Middle frontal gyrus (tissue), 1 donor: ENCODE measurements at regions not wholly inside any gene's neighbourhood (a gene's known extent, or its start where the extent isn't known, plus 50 kb on each side); places are given as distances from the start of the nearest gene placed in this dataset.
"Not testable (repeated sequence)": the region's sequence is repeated elsewhere in the genome, so short reads cannot be mapped to it uniquely, and the experiment has no call there.

Source experiments
- DNase-seq: peaks from one replicate; pipeline ENCODE4 v3.0.0-alpha.2; 2015; ENCODE audit warnings: low spot score; ENCODE audit errors: extremely low spot score

GRCh38 chr12:86484473-86484872 is 228.3 kb upstream of the MGAT4C start:
- DNase-seq = no peak

GRCh38 chr12:86473231-86473630 is 217.0 kb upstream of the MGAT4C start:
- no peak for DNase-seq

DNA sequence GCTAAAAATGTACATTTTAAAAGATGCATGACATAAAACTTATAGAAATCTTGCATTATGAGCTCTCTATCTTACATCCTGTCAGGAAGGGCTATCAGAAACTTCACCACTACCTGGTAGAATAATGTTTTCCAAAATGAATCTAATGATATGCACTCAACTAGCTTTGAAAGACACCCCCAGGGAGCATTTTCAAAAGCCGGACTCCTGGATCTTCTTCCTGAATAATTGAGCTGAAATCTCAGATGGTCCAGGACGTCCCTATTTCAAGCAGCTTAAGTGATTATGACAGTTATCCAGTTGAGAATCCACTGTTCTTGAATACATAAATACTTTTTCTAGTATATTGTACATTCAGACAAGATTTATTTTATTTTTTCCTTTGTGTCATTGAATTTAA is 200.6 kb upstream of the MGAT4C start:
- no peak for DNase-seq

GRCh38 chr12:86456241-86456640 is 200.1 kb upstream of the MGAT4C start:
- DNase-seq = no peak

DNA sequence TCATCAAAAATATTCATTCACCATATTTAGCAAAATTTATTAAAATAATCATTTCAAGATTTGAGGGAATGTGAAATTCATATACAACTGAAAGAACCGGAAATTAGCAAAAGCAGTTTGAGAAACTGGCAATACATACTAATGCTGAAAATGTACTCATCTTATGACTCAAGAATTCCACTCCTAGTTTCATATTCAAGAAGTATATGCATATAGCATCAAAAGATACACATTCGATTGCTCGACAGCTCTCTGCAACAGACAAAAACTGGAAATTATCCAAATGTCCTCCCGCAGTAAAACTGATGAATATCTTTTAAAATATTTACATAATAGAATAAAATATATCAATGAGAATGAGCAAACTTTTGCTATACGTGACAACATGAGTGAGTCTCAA is 189.2 kb upstream of the MGAT4C start:
- no peak for DNase-seq

DNA sequence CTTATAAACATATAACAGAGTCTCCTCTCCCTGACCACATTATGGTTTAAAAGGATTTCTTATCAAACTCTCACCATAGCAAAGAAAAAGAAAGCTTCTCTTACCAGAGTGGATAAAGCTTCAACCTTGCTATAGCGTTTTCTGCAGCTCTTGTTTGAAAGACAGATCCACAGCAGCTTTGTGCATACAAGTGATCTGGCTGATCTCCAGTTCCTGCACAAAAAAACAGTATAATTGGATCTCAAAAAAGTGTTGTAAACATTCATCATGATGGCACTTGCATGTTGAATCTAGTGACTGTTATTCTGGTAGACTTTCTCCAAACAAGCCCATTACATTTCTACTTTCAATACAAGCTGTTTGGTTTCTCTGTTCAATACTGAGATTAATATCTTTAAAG is 178.9 kb upstream of the MGAT4C start:
- DNase-seq = no peak

GRCh38 chr12:86429824-86430223 is 173.6 kb upstream of the MGAT4C start:
- DNase-seq = no peak

DNA sequence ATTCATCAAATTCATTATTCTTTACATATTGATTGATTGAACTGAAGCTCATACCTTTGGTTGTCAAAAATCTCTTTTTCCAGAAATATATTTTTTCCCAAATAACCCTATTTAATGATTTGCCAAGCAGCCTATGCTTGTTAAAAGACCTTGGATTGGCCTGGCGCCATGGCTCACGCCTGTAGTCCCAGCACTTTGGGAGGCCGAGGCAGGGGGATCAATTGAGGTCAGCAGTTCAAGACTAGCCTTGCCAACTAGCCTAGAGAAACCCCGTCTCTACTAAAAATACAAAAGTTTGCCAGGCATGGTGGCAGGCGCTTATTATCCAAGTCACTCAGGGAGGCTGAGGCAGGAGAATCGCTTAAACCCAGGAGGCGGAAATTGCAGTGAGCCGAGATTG is 165.1 kb upstream of the MGAT4C start:
- DNase-seq = no peak

DNA sequence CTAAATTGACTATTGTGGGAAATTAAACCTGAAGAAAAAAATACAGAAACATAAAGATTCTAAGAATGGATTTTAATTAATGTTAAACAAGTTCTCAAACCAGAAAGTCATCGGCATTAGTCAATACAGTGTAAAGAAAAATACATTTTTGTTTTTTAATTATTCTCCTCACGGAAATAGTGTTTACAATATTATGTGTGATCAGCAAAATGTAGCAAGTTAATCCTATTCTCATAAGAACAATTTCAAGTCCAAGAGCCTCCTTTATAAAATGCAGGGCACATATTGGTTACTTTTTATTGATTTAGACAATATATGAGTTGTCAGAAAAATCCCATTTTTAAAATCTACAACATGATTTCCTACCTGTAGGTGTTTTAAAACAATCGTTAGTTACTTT is 158.0 kb upstream of the MGAT4C start:
- no peak for DNase-seq

- no peak for DNase-seq
These were observed 155.5 kb upstream of the MGAT4C start for GRCh38 chr12:86411710-86412109.

DNA sequence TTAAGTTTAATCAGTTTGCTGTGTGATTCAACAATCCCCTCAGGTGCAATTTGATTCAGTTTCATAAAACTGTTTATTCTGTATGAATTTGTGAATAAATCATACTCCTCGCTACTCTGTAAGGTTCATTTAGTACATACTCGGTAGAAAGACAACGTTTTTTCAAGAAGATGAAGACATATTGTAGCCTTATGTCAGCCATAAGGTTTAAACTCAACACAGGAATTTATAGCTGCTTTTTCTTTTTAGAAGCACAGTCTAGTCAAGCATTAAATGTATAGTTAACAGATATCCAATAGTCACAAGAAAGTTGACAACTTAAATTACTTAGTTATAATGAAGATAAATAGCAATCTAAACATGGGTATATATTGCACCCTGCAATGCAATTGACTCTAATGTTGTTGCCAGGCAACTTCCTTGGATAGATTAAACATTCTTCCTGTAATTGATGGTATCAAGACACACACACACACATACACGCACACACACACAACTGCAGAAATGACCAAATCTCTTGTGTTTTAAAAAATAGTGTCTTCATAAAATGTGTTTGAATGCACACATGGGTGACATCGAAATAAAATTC is 151.5 kb upstream of the MGAT4C start:
- no peak for DNase-seq

GRCh38 chr12:86389949-86390348 is 133.8 kb upstream of the MGAT4C start:
- DNase-seq = no peak

GRCh38 chr12:86387591-86388145 is 131.5 kb upstream of the MGAT4C start:
- DNase-seq = no peak

DNA sequence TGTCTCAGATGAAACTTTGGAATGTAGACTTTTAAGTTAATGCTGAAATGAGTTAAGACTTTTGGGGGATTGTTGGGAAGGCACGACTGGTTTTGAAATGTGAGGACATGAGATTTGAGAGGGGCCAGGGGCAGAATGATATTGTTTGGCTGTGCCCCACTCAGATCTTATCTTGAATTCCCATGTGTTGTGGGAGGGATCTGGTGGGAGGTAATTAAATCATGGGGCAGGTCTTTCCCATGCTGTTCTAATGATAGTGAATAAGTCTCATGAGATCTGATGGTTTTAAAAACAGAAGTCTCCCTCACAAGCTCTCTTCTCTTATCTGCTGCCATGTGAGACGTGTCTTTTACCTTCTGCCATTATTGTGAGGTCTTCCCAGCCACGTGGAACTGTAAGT is 127.6 kb upstream of the MGAT4C start:
- not testable (repeated sequence) for DNase-seq

DNA sequence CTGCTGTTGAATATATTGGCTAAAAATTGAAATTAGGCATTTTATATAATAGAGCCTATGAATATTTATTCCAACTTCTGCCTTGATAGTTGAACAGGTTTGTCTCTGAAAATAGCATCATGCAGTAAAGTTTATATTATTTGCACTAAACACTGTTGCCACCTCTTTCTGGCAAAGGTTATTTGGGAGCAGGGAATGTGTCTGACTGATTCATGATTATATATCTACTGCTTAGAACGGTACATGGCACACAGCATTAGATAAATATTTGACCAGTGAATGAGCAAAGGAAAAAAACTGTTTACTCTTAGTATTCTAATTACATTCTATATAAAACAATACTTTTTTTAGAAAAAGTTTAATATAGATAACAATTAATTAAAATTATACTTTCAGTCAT is 123.1 kb upstream of the MGAT4C start:
- DNase-seq = no peak

GRCh38 chr12:86376052-86376451 is 119.9 kb upstream of the MGAT4C start:
- DNase-seq = no peak

GRCh38 chr12:86373813-86374212 is 117.6 kb upstream of the MGAT4C start:
- no peak for DNase-seq

DNA sequence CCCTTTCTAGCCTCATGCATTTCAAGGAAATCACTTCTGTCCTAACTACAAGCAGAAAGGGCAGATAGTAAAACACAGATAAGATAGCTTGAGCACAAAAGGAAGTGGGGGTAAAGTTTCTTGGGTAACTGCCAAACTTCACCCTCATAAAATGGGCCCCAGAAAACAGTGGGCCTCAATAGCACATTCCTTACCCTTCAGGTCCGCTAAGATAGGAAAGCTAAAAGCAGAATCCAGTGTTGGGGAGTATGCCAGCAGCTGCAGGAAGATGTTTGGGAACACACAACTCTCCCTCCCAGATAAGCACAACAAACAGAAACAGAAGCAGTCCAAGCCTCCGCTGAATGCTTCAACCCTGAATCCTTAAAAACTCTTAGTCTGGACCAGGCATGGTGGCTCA is 110.9 kb upstream of the MGAT4C start:
- no peak for DNase-seq

GRCh38 chr12:86349196-86349595 is 93.0 kb upstream of the MGAT4C start:
- no peak for DNase-seq

GRCh38 chr12:86333955-86334522 is 77.8 kb upstream of the MGAT4C start:
- no peak for DNase-seq

DNA sequence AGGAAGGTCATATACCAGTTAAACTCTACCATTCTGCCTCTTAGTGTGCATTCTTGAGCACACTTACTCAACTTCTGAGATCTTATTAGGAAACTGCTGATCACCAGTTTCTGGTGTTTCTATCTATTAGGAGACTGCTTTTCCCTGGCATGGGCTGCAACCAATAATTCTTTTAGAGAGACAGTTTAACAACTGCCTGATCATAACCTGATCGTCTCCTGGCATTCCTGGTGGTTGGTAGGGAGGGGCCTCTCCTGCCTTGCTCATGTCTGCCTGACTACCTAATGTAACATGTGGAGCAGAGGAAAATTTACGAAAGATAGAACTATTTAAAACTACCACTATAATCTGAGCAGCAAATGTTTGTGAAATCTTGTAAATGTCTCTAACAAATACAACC is 75.3 kb upstream of the MGAT4C start:
- DNase-seq = no peak

- no peak for DNase-seq
These were observed 74.8 kb upstream of the MGAT4C start for GRCh38 chr12:86331012-86331411.

DNA sequence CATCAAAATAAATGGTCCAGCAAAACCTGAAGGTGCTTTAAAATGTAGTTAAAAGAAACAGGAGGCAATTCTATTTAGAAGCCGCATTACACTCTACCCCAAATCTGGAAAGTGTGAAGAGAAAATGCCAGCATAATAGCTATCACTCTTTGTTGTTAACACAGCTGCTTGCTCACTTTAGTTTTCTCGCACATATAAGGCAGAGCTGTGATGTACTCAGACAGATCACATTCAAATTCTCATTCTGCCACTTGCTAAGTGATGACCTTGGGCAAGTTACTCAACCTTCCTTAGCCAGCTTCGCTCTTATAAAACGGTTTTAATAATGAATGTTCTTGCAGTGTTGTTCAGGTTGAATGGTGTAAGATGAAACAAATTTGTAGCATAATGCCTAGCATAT is 56.0 kb upstream of the MGAT4C start:
- no peak for DNase-seq
